HG02763 (cell line): ENCODE measurements at regions not wholly inside any gene's neighbourhood (a gene's known extent, or its start where the extent isn't known, plus 50 kb on each side); places are given as distances from the start of the nearest gene placed in this dataset.

ENCODE experiments used
- ATAC-seq: cut with Tn5 transposase; IDR thresholded peaks from one replicate; pipeline ENCODE4 v1.9.1; 2021; ENCODE audit warnings: mild to moderate bottlenecking, moderate library complexity; ENCODE audit not compliant: unreplicated experiment

- no peak for ATAC-seq
Measured at GRCh38 chr9:126151031-126151685, 175.5 kb upstream of the MVB12B start.

GRCh38 chr9:126151686-126152134 lies 174.9 kb upstream of the MVB12B start:
- no peak for ATAC-seq

GRCh38 chr9:126152622-126153362 lies 173.8 kb upstream of the MVB12B start:
- no peak for ATAC-seq

GRCh38 chr9:126153382-126153781 lies 173.2 kb upstream of the MVB12B start:
- ATAC-seq = no peak

GRCh38 chr9:126154182-126154827 lies 172.3 kb upstream of the MVB12B start:
- ATAC-seq = no peak

GRCh38 chr9:126154869-126155268 lies 171.8 kb upstream of the MVB12B start:
- no peak for ATAC-seq

- no peak for ATAC-seq
Measured at GRCh38 chr9:126155756-126156664, 170.6 kb upstream of the MVB12B start.

- no peak for ATAC-seq
Measured at GRCh38 chr9:126156898-126157297, 169.7 kb upstream of the MVB12B start.

GRCh38 chr9:126157423-126157822 lies 169.2 kb upstream of the MVB12B start:
- ATAC-seq = no peak

GRCh38 chr9:126157826-126158587 lies 168.6 kb upstream of the MVB12B start:
- no peak for ATAC-seq

GRCh38 chr9:126158588-126159429 lies 167.8 kb upstream of the MVB12B start:
- ATAC-seq = no peak

GRCh38 chr9:126159430-126160060 lies 167.1 kb upstream of the MVB12B start:
- no peak for ATAC-seq

- no peak for ATAC-seq
Measured at GRCh38 chr9:126160067-126160853, 166.4 kb upstream of the MVB12B start.

GRCh38 chr9:126160854-126161329 lies 165.7 kb upstream of the MVB12B start:
- ATAC-seq = no peak

GRCh38 chr9:126162611-126163381 lies 163.8 kb upstream of the MVB12B start:
- ATAC-seq = no peak

- no peak for ATAC-seq
Measured at GRCh38 chr9:126164796-126165525, 161.7 kb upstream of the MVB12B start.
